HG02840 (cell line): ENCODE measurements at regions not wholly inside any gene's neighbourhood (a gene's known extent, or its start where the extent isn't known, plus 50 kb on each side); places are given as distances from the start of the nearest gene placed in this dataset.

Experiments
- ATAC-seq: cut with Tn5 transposase; IDR thresholded peaks from one replicate; pipeline ENCODE4 v1.9.1; 2021; ENCODE audit warnings: mild to moderate bottlenecking, moderate library complexity, moderate number of reproducible peaks; ENCODE audit not compliant: unreplicated experiment, low FRiP score

GRCh38 chr16:59192551-59193199, 458.6 kb upstream of the GOT2 start:
- no peak for ATAC-seq

DNA sequence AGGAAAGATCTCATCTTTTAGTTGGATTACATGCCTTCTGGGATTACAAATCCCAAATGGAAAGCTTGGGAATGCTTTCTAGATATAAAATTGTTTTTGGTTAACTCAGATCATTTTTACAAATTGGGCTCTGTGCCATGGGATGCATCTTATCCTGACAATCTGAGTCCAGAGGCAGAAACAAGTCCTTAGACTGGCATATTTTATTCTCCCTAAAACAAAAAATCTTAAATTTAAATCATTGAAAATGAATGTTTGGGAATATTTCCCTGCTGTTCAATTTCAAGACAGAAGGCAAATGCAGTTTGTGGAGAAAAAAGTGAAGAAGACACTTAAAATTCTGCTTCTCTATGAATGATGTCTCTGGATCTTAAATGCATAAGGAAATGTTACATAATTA, 456.6 kb upstream of the GOT2 start:
- ATAC-seq = no peak

DNA sequence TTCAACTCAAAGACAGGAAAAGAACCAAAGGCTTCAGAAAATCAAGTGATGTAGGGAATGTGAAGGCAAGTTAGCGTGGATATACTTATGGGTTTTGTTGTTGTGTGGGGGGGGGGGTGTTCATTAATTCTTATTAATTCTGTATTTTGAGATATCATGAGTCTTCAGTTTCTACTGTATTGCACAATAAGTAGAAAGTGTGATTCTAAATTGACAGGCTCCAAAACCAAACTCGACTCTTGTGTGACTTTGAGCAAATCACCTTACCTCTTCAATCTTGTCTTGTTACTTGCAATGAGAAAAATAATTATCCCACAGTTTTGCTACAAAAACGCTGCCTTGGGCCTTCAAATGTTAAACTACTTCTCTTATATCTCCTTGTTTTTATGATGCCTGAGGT, 453.9 kb upstream of the GOT2 start:
- no peak for ATAC-seq

GRCh38 chr16:59181821-59182420, 447.8 kb upstream of the GOT2 start:
- ATAC-seq = no peak

- no peak for ATAC-seq
Measured at GRCh38 chr16:59180083-59180476, 446.0 kb upstream of the GOT2 start.

DNA sequence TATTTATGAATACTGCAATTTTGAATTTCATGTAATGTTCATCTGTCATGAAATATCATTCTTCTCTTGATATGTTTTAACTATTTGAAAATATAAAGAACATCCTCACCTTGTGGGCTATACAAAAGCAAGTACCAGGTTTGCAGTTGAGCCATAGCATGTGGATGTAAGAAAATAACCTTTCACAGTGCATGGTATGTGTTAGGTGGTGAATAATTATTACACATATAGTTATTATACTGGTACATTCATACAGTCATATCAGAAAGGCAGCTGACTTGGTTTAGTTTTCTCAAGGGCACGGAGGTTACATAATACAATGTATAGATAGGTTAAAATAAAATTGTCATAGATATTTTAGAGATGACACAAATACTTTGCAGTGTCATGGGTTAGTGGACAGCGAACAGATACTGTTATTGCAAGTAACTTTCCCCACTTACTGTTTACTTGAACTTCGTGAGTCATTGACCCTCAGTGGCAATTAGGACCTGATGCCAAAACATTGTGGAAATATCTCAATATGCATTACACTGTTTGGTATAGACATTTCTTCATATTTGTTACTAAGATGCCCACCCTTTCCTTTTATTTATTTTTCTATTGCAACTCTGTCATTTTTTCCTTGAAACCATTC, 445.4 kb upstream of the GOT2 start:
- ATAC-seq = no peak

DNA sequence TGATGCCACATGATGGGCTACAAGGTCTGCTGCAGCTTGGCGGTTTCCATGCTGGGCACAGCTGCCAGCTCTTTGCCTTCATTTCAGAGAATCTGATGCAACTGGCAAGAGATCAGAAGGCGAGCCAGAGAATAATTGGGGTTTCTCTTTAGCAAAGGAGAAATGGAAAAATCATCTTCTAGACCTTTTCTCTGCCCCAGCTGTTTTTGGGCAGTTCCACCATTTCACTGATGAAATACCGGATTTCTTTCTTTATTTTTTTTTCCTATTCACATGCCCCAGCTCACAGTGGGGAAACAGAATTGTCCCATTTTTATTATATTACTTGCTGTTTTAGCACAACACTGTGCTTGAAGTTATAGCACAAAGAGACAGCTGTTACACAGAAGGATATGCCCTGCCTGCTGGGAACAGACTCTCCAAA, 439.3 kb upstream of the GOT2 start:
- no peak for ATAC-seq

DNA sequence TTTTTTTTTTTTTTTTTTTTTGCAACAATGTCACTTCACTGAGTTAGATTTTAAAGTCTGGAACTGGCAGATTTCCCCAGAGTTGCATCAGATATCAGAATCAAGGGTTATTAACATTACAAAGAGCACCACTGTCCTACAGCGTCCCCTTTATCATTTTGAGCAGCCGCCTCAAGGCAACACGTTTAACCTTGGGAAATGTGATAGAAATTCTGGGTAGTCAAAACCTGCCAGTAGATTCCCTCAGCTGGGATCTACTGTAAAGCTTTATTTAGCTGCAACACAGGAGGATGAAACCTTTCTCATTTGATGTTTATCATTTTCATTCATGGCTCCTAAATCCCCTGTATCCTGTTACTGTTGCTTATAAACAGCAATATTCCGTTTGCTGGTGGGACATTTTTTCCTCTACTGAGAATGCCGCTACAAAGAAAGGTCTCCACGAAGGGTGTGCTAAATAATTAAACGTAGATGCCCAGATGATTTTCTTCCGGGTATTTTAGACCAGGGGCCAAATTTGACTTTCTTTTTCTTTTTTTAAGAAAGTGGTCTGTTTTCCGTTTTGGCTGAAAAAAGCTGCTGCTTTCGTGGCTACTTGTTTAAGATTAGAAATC, 436.1 kb upstream of the GOT2 start:
- no peak for ATAC-seq

DNA sequence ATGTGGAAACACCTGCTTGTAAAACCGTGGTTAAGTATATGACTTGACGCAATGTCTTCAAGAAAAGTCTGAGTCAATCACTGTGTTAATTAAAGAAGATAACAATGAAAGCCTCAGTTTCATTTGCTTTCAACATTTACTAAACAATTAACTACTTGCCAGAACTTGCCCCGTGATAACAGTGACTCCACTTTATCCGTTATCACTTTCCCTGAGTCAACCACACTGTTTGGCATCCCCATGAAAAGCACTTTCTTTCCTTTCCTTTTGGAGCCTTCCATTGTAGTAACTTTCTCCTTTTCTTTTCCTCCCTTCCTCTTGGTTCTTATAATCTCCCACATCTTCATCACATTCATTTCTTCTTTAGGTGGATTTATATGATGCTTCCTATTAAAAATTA, 435.1 kb upstream of the GOT2 start:
- ATAC-seq = no peak

DNA sequence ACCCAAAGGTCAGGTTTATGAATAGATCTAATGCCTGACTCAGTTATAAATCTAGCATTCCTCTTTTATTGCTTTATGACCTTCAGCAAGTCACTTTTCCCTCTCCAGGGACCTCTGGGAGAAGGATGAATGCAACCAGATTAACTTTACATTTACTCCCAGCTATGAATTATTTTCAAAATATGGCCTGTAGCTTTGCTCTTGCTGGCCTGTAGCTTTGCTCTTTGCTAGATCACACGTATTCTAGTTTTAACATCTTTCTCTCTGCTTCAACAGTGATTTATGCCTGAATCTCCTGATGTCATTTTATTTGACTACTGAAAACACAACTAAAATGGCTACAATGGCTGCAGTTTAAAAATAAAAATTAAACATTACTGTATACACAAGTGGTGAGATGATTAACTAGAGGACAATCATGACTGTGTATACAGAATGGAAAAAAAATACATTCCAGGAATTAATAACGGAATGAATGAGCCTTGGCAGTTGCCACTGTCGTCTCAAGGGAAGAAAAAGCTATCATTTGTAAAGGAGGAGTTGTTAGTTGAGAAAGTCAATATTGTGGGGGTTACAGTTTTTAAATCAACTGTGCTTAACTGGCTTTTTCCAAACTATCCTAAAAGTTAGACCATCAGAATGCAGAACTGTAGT, 434.5 kb upstream of the GOT2 start:
- no peak for ATAC-seq

DNA sequence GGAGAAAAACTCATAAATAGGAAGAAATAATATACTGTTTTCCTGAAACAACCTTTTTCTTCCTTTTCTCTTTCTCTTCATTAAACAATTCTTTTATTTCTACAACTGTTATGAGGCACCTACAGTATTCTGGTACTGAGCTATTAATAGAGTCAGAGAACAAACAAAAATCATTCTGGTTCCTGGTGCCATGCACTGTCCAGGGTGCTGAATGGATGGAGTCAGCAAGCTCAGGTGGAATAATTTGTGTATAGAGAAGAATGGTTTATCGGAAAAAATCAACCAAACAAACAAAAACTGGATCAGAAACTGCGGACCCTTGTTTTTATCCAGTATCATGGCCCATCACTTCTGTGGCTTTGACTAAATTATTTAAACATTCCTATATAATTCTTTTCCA, 430.3 kb upstream of the GOT2 start:
- ATAC-seq = no peak

DNA sequence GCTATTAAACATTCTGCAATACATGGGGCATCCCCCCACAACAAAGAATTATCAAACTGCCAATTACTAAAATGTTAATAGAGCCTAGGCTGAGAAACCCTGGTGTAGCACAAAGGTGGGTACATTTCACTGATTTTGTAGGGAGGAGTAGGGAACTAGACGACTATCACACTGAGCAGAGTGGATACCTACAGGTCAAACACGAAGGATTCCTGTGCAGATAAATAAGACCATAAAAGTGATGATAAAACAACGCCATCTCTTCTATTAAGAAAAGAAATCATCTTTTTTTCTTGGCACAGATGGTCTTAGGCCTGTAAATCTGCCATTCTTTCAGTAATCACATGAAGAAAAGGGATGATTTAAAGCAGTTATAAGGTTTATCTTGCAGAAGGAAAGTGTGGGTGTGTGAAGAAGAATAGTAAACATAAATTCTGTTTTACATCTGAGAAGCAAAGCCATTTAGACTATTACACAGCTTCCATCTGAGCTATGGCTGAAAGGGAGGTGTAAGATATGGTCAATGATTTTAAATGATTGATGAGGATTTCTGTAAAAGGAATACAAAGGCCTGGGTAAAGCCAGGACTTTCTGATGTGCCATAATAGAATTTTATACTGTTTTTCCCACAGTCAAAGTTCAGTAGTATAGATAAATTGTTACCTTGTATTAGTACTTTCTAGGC, 429.4 kb upstream of the GOT2 start:
- no peak for ATAC-seq

DNA sequence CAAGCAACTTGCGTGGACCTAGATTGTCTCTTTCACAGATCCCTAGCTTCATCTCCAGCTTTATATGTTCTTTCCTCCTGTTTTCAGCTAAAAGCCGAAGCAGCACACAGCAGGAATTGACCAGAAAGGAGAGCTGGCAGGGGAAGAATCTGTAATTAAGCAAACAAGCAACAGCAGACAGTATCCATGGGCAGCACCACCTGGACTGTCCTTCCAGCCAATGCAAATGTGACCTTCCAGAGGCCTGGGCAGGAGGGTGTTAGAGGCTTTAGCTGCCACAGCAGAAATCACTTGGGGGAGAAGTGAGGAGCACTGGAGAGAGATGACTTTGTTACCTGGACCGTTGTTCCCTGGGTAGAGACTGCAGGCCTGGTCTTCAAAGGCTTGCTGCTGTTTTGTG, 427.6 kb upstream of the GOT2 start:
- no peak for ATAC-seq

GRCh38 chr16:59154295-59154694, 420.2 kb upstream of the GOT2 start:
- ATAC-seq = no peak

GRCh38 chr16:59148769-59149155, 414.6 kb upstream of the GOT2 start:
- no peak for ATAC-seq

DNA sequence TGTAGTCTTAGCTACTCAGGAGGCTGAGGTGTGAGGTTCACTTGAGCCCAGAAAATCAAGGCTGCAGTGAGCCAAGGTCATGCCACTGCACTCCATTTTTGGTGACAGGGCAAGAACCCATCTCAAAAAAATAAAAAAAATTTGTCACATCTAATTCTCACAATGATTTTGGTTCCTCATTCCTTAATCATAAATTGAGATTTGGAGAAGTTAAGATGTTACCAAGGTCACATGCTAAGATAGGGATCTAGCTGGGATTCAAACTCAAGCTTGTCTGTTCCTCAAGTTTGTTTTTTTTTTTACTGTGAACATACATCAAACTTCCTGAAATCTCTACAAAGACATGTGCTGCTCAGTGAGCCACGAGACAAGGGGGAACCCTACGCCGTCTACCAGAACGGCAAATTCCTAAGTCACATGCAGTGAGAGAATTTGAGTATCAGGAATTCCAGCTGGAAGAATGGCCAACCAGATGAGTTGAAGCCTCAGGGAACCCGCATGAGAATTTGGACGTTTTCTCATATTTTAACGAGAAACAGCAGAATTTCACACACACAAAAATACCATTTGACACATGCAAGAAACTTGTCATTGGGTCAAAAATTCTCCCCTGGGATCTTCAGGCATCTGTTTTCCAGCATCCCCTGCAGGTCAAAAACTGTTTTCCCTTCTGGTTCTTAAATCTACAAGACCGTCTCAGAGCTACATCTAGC, 414.1 kb upstream of the GOT2 start:
- ATAC-seq = no peak

- ATAC-seq = no peak
Measured at GRCh38 chr16:59146140-59146539, 412.0 kb upstream of the GOT2 start.

GRCh38 chr16:59144841-59145240, 410.7 kb upstream of the GOT2 start:
- ATAC-seq = no peak

DNA sequence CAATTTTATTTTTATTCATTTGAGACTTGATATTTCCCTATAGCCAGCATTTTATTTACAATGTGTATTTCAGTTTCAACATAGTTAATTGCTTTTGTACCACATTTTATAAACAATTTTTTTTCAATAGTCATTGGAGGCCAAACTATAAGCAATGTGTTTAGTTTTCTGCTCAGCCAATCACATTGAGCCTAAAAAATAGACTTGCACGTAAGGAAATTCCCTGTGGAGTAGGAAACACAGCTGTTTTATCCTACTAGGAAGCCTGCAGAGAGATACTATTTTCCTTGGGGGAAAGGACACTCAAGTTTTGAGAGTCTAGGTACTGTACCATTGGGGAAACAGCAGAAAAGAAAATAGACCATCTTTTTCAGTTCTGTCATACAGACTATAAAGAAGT, 410.2 kb upstream of the GOT2 start:
- ATAC-seq = no peak

DNA sequence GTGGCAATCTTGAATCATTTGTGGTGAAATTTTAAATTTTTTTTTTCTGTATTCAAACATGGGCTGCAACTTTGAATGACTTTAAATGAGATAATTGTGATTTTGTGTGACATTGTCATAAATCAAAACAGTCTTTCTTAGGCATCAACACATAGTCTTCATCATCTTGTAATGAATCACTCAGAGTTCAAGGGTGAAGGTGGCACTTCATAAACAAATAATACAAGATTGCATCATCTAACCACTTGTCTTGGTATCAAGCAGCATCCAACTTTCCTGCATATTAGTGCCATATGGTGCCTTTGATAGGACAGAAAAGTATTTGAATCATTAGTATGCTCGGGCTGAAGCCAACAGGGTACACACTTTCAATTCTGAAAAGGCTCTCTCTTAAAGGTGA, 392.4 kb upstream of the GOT2 start:
- no peak for ATAC-seq
